ENCODE measurements at regions not wholly inside any gene's neighbourhood (a gene's known extent, or its start where the extent isn't known, plus 50 kb on each side); places are given as distances from the start of the nearest gene placed in this dataset.

- Histone ChIP-seq H2BK15ac (ENCODE audit: low read length) (no peak overlapping the region), H3K36me3 (ENCODE audit: control insufficient read depth in 2 of 4, insufficient read depth in 4 of 4, low read length in 3 of 4) (no peaks in the 10 kb centered on the region; a peak in 1 of 8 replicates), H3K9me3 (ENCODE audit: insufficient read depth in 2 of 2, low read depth in 1 of 2, low read length in 1 of 2) (no peaks in the 10 kb centered on the region), H2AFZ (ENCODE audit: low read length) (no peak overlapping the region), H4K5ac (ENCODE audit: insufficient read length, low read depth, low read length) (no peak overlapping the region), H3K18ac (ENCODE audit: extremely low read depth, low read length) (no peak overlapping the region), H2BK120ac (replicated peaks; ENCODE audit: low read depth, low read length) (no peak overlapping the region), H4K91ac (replicated peaks; ENCODE audit: insufficient read length, low read length) (no peak overlapping the region), H3K27me3 (replicated peaks in 1 of 4; ENCODE audit: control insufficient read depth in 3 of 4, extremely low read depth in 1 of 4, insufficient read depth in 3 of 4, low read length in 3 of 4) (no peaks in the 10 kb centered on the region), H3K4me1 (replicated peaks in 1 of 4; ENCODE audit: control insufficient read depth in 3 of 4, insufficient read depth in 4 of 4, low read length in 3 of 4) (peaks cover 0 to 2% (median 0%) of the 10 kb centered on the region in 4 experiments; a peak in 2 of 7 replicates), H4K8ac (ENCODE audit: extremely low read depth, insufficient read depth, low read length) (no peak overlapping the region), H2AK5ac (ENCODE audit: low read depth, low read length) (no peak overlapping the region), H3K4ac (replicated peaks; ENCODE audit: insufficient read length, low read depth, low read length) (no peak overlapping the region), H3K23ac (ENCODE audit: insufficient read length) (no peak overlapping the region), H3K4me2 (ENCODE audit: insufficient read depth in 1 of 2, low read depth in 2 of 2, low read length in 2 of 2) (no peak overlapping the region), H2BK20ac (ENCODE audit: low read length) (no peak overlapping the region), H3K79me2 (ENCODE audit: control insufficient read depth in 1 of 2, insufficient read depth in 2 of 2, low read length in 2 of 2) (no peaks in the 10 kb centered on the region), H3K4me3 (ENCODE audit: extremely low read depth in 1 of 4, insufficient read depth in 2 of 4, low read depth in 3 of 4, low read length in 4 of 4) (no peak overlapping the region), H3K56ac (replicated peaks; ENCODE audit: insufficient read length, low read depth, low read length) (no peak overlapping the region), H2BK12ac (ENCODE audit: low read depth, low read length) (no peak overlapping the region), H3K27ac (ENCODE audit: low read depth, low read length) (no peak overlapping the region), H3K79me1 (ENCODE audit: low read depth, low read length) (no peaks in the 10 kb centered on the region), H4K20me1 (replicated peaks in 1 of 2; ENCODE audit: control insufficient read depth in 1 of 2, insufficient read depth in 2 of 2, low read length in 2 of 2) (no peaks in the 10 kb centered on the region), H3K23me2 (ENCODE audit: low read depth, low read length) (no peaks in the 10 kb centered on the region), H2BK5ac (ENCODE audit: low read depth, low read length) (no peak overlapping the region), H3K9ac (replicated peaks in 1 of 4; ENCODE audit: extremely low read depth in 1 of 4, low read depth in 3 of 4, low read length in 3 of 4) (no peak overlapping the region), H3K14ac (ENCODE audit: insufficient read length) (no peak overlapping the region)
- no peak for FAIRE-seq
- DNase-seq (ENCODE audit: low read depth in 1 of 2, low spot score in 2 of 2) = no peak
- ChIA-PET POLR2A (ENCODE audit: partially characterized antibody) (no interaction called here), CTCF (ENCODE audit: partially characterized antibody) (interaction anchor here (1.0 to 2.1 kb wide), 4 partner anchors 13 to 96 kb away, joined by 3 to 9 read pairs (median 4); no protein-coding TSS in a partner anchor)
- WGBS, 2 experiments (ENCODE audit: extremely low coverage in 1 of 2, insufficient coverage in 1 of 2, insufficient read length in 1 of 2, insufficient replicate concordance in 2 of 2, low coverage in 1 of 2, low lambda C conversion rate in 2 of 2, missing lambda C conversion rate in 1 of 2) = 91% methylated on average over 4 of the region's 4 CpGs; no CpG with 5 or more reads in 1 of the 2 experiments
- TF ChIP-seq MAX (IDR thresholded peaks at IDR 0.05) (no peak), ATF3 (IDR thresholded peaks at IDR 0.05; ENCODE audit: insufficient read depth, low read depth, low read length) (no peak), BCL11A (IDR thresholded peaks at IDR 0.05; ENCODE audit: low read depth in 2 of 2, low read length in 2 of 2) (no peak), USF2 (IDR thresholded peaks at IDR 0.05; ENCODE audit: low read length) (no peak), EZH2 (IDR thresholded peaks at IDR 0.05; ENCODE audit: low read depth, low read length, severe bottlenecking) (no peak), SRF (IDR thresholded peaks at IDR 0.05; ENCODE audit: low read depth, low read length) (no peak), JUN (IDR thresholded peaks at IDR 0.05; ENCODE audit: low read depth, low read length) (no peak), RXRA (IDR thresholded peaks at IDR 0.05; ENCODE audit: insufficient read depth, low read depth, low read length) (no peak), POLR2A (IDR thresholded peaks at IDR 0.05; ENCODE audit: control extremely low read depth in 1 of 2, low read depth in 2 of 2, low read length in 2 of 2) (no peak), NRF1 (IDR thresholded peaks at IDR 0.05; ENCODE audit: low read depth, low read length) (no peak), CTBP2 (IDR thresholded peaks at IDR 0.05; ENCODE audit: borderline replicate concordance, insufficient read depth, insufficient read length, low read length) (no peak), TAF7 (optimal IDR thresholded peaks at IDR 0.05; ENCODE audit: borderline replicate concordance, low read depth, low read length) (no peak)
Measured at GRCh38 chr19:32289566-32290210, 55.7 kb upstream of the ZNF507 start.
